Upper lobe of left lung (tissue), 6 donors: ENCODE measurements at regions not wholly inside any gene's neighbourhood (a gene's known extent, or its start where the extent isn't known, plus 50 kb on each side); places are given as distances from the start of the nearest gene placed in this dataset.

Source experiments
- ATAC-seq, 2 donors: fragments of 200-7000 bp; cut with Tn5 transposase; one replicate each; pipeline ENCODE4 v1.9.1; 2022; ENCODE audit warnings: mild to moderate bottlenecking in 2 of 2, moderate library complexity in 2 of 2; ENCODE audit not compliant: low FRiP score in 2 of 2
- DNase-seq, 2 donors: peaks; one replicate each; pipeline ENCODE4 v3.0.0-alpha.2; 2019 to 2020
- H3K27ac ChIP-seq, 4 donors: fragments of 200-600 bp; sonication (generic); one replicate each; pipeline ENCODE4 v1.5.1; 2016 to 2019
- H3K27me3 ChIP-seq, 4 donors: fragments of 200-600 bp; sonication (generic); one replicate each; pipeline ENCODE4 v1.5.1; 2017 to 2019
- H3K36me3 ChIP-seq, 4 donors: fragments of 200-600 bp; sonication (generic); one replicate each; pipeline ENCODE4 v1.5.1; 2016 to 2019
- H3K4me1 ChIP-seq, 4 donors: fragments of 200-600 bp; sonication (generic); one replicate each; pipeline ENCODE4 v1.5.1; 2018 to 2019
- H3K4me3 ChIP-seq, 4 donors: fragments of 200-600 bp; sonication (generic); one replicate each; pipeline ENCODE4 v1.5.1; 2017 to 2019; ENCODE audit warnings: mild to moderate bottlenecking in 2 of 4, moderate library complexity in 1 of 4
- H3K9me3 ChIP-seq, 4 donors: fragments of 200-600 bp; sonication (generic); one replicate each; pipeline ENCODE4 v1.5.1; 2018 to 2019
- EP300 ChIP-seq, 4 donors: sonication (generic); formaldehyde crosslinking; IDR thresholded peaks; one replicate each; pipeline ENCODE4 v1.5.1; 2017; ENCODE audit warnings: antibody characterized with exemption in 4 of 4, control low read depth in 2 of 4
- POLR2A ChIP-seq, 4 donors: fragments of 450-650 bp; IDR thresholded peaks; one replicate each; pipeline ENCODE4 v1.5.1; 2016 to 2017; ENCODE audit warnings: antibody characterized with exemption in 4 of 4, mild to moderate bottlenecking in 2 of 4
- POLR2AphosphoS5 ChIP-seq, 2 donors: sonication (generic); formaldehyde crosslinking; IDR thresholded peaks; one replicate each; pipeline ENCODE4 v1.5.1; 2017; ENCODE audit warnings: antibody characterized with exemption in 2 of 2
- WGBS, 2 donors: methylation state at CpG; one replicate each; pipeline ENCODE4 v1.1.5; 2017 to 2018; 5-methylcytosine and 5-hydroxymethylcytosine counted together
- TF ChIP-seq, protein P1 (sequence below), 6 experiments: fragments of 450-650 bp in 4 of 6; fragments of 200-600 bp in 2 of 6; sonication (generic) in 2 of 6; IDR thresholded peaks; one replicate each; pipeline ENCODE4 v1.5.1; 2016 to 2019; ENCODE audit warnings: antibody characterized with exemption in 6 of 6
- donor health status: DM: no; HTN: no; CAD: no; lungs with moderate emphysema.
- donor health status: DM: no; HTN: yes; CAD: no; lungs with severe emphysema.

DNA sequence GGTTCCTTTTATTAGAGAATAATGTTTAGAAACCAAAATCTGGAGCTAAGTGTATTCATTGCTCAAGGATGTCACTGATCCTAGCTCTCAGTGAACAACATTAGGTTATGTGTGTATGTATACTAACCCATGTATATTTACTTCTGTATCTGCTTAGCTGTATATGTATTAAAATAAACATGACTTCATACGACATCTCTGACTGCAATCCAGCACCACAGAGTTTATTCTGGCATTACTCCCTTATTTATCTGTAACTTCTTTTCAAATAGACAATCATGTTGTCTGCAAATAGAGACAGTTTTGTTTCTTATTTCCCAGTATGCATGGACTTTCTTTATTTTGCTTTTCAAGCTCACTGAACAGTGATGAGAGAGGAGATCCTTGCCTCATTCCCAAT is 441.0 kb upstream of the NFE2L3 start:
- Histone ChIP-seq H3K4me1 (no peaks in the 10 kb centered on the region), H3K4me3 (no peak overlapping the region), H3K36me3 (no peaks in the 10 kb centered on the region), H3K27ac (no peak overlapping the region), H3K27me3 (no peaks in the 10 kb centered on the region), H3K9me3 (no peaks in the 10 kb centered on the region)
- no peak for TF ChIP-seq POLR2AphosphoS5 (IDR thresholded peaks at IDR 0.05)
- TF ChIP-seq EP300 (IDR thresholded peaks at IDR 0.05) = no peak
- TF ChIP-seq, protein P1, sequence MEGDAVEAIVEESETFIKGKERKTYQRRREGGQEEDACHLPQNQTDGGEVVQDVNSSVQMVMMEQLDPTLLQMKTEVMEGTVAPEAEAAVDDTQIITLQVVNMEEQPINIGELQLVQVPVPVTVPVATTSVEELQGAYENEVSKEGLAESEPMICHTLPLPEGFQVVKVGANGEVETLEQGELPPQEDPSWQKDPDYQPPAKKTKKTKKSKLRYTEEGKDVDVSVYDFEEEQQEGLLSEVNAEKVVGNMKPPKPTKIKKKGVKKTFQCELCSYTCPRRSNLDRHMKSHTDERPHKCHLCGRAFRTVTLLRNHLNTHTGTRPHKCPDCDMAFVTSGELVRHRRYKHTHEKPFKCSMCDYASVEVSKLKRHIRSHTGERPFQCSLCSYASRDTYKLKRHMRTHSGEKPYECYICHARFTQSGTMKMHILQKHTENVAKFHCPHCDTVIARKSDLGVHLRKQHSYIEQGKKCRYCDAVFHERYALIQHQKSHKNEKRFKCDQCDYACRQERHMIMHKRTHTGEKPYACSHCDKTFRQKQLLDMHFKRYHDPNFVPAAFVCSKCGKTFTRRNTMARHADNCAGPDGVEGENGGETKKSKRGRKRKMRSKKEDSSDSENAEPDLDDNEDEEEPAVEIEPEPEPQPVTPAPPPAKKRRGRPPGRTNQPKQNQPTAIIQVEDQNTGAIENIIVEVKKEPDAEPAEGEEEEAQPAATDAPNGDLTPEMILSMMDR (IDR thresholded peaks at IDR 0.05) = no peak
- no peak for TF ChIP-seq POLR2A (IDR thresholded peaks at IDR 0.05)
- WGBS, 2 donors = 56 to 78% methylated on average over 1 of the region's 1 CpG
- DNase-seq (no peak), ATAC-seq (no peak)

DNA sequence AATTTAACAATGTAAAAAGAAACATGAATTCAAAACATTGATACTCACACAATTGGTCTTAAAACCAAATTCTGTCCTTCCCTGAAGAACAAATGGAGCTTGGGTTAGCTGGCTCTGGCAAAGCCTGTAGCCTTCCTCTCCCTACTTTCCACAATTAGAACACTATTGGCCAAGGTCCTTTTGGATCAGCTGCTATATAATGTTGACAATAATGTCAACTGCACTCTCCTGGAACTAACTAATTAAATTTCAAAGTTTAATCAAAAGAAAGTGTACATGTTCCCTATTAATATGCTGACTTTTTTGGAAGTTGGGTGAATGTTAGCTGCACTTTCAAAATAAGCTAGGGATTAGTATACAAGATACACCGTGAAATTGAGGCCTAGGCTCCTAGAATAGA is 440.1 kb upstream of the NFE2L3 start:
- WGBS, 2 donors = 82% methylated on average over 1 of the region's 1 CpG
- no peak for DNase-seq
- H3K27me3 ChIP-seq = no peaks in the 10 kb centered on the region
- H3K9me3 ChIP-seq = no peaks in the 10 kb centered on the region
- TF ChIP-seq POLR2A (IDR thresholded peaks at IDR 0.05) = no peak
- no peak for TF ChIP-seq EP300 (IDR thresholded peaks at IDR 0.05)
- TF ChIP-seq, protein P1 (IDR thresholded peaks at IDR 0.05) = no peak
- no peak for TF ChIP-seq POLR2AphosphoS5 (IDR thresholded peaks at IDR 0.05)
- no peak overlapping the region for H3K4me3 ChIP-seq
- no peaks in the 10 kb centered on the region for H3K4me1 ChIP-seq
- no peaks in the 10 kb centered on the region for H3K36me3 ChIP-seq
- no peak for ATAC-seq
- H3K27ac ChIP-seq = no peak overlapping the region

DNA sequence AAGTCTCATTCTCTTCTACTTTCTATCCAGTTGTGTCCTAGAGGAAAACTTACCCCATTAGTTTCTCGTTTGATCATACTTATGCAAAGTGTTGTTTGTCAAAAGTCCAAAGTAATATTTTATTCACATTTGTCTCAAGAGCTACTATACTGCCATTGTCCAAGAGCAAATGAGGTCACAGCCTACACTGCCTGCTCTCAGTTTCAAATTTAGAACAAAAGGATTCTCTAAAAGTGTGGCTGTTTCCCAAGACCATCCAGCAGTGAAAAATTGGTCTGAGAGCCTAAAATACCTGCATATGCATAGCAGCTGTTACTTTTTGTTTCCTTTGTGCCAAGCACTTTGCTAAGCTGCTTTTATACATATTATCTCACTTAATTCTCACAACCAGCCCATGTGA is 439.5 kb upstream of the NFE2L3 start:
- Histone ChIP-seq H3K27me3 (no peaks in the 10 kb centered on the region), H3K9me3 (no peaks in the 10 kb centered on the region), H3K4me3 (no peak overlapping the region), H3K4me1 (no peaks in the 10 kb centered on the region), H3K36me3 (no peaks in the 10 kb centered on the region), H3K27ac (no peak overlapping the region)
- TF ChIP-seq, protein P1 (IDR thresholded peaks at IDR 0.05) = no peak
- TF ChIP-seq POLR2A (IDR thresholded peaks at IDR 0.05) = no peak
- no peak for TF ChIP-seq EP300 (IDR thresholded peaks at IDR 0.05)
- no peak for TF ChIP-seq POLR2AphosphoS5 (IDR thresholded peaks at IDR 0.05)
- 50 to 58% methylated on average over 1 of the region's 1 CpG for WGBS, 2 donors
- no peak for ATAC-seq
- DNase-seq = no peak

GRCh38 chr7:25714013-25714412 is 438.0 kb upstream of the NFE2L3 start:
- ATAC-seq = peak in 1 of 2 donors; percentile 35
- TF ChIP-seq EP300 (IDR thresholded peaks at IDR 0.05) = no peak
- no peak for TF ChIP-seq POLR2A (IDR thresholded peaks at IDR 0.05)
- TF ChIP-seq POLR2AphosphoS5 (IDR thresholded peaks at IDR 0.05) = no peak
- no peak overlapping the region for H3K4me3 ChIP-seq
- 82 to 84% methylated on average over 5 of the region's 5 CpGs for WGBS, 2 donors
- no peaks in the 10 kb centered on the region for H3K36me3 ChIP-seq
- H3K9me3 ChIP-seq = no peaks in the 10 kb centered on the region
- H3K27ac ChIP-seq = no peak overlapping the region
- DNase-seq = no peak
- H3K27me3 ChIP-seq = no peaks in the 10 kb centered on the region
- H3K4me1 ChIP-seq = no peaks in the 10 kb centered on the region

DNA sequence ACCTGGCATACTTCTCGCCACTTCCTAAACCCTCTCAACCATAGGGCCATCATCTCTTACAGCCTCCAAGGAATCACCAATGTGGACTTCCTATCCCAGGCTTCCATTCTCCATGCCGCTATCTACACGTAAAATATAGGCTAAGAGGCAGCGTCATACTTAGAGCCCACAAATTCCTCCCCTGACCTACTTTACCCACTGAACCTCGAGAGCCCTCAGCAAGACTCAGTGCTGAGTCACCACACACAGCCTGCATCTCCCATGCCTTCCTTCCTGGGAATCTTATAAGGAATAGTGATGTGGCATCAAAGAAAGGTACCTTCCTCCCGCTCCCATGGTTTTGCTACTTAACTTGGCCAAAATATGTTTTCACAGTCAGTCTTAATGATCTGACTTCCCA is 435.6 kb upstream of the NFE2L3 start:
- H3K27ac ChIP-seq = no peak overlapping the region
- WGBS, 2 donors = 77 to 78% methylated on average over 6 of the region's 6 CpGs

More for the DNA sequence above, 435.6 kb upstream of the NFE2L3 start:
- TF ChIP-seq POLR2A (IDR thresholded peaks at IDR 0.05) (no peak), EP300 (IDR thresholded peaks at IDR 0.05) (no peak), POLR2AphosphoS5 (IDR thresholded peaks at IDR 0.05) (no peak)
- TF ChIP-seq, protein P1 (IDR thresholded peaks at IDR 0.05) = no peak
- H3K36me3 ChIP-seq = no peaks in the 10 kb centered on the region
- H3K27me3 ChIP-seq = no peaks in the 10 kb centered on the region
- ATAC-seq (peak in 1 of 2 donors; percentile 71), DNase-seq (peak in 1 of 2 donors; percentile 29)
- no peaks in the 10 kb centered on the region for H3K9me3 ChIP-seq
- H3K4me1 ChIP-seq = no peaks in the 10 kb centered on the region
- H3K4me3 ChIP-seq = no peak overlapping the region
